Glutamatergic neuron (in vitro differentiated cells): ENCODE measurements at regions not wholly inside any gene's neighbourhood (a gene's known extent, or its start where the extent isn't known, plus 50 kb on each side); places are given as distances from the start of the nearest gene placed in this dataset.

Experiments used
- DNase-seq: peaks from one replicate; pipeline ENCODE4 v3.0.0; 2022
- H3K27ac Mint-ChIP-seq: one replicate; pipeline ENCODE4 v1.8.0; 2020; ENCODE audit warnings: mild to moderate bottlenecking, mixed read lengths, inconsistent platforms; ENCODE audit not compliant: unreplicated experiment
- H3K27me3 Mint-ChIP-seq: one replicate; pipeline ENCODE4 v1.8.0; 2020; ENCODE audit warnings: mild to moderate bottlenecking, moderate library complexity, mixed read lengths, inconsistent platforms; ENCODE audit not compliant: unreplicated experiment
- H3K36me3 Mint-ChIP-seq: one replicate; pipeline ENCODE4 v1.8.0; 2020; ENCODE audit warnings: mild to moderate bottlenecking, mixed read lengths, inconsistent platforms; ENCODE audit not compliant: unreplicated experiment
- H3K4me1 Mint-ChIP-seq: one replicate; pipeline ENCODE4 v1.8.0; 2020; ENCODE audit warnings: mild to moderate bottlenecking, low read depth, mixed read lengths, inconsistent platforms; ENCODE audit not compliant: unreplicated experiment
- H3K4me3 Mint-ChIP-seq: one replicate; pipeline ENCODE4 v1.8.0; 2020; ENCODE audit warnings: mild to moderate bottlenecking, mixed read lengths, inconsistent platforms; ENCODE audit not compliant: unreplicated experiment
- H3K9me3 Mint-ChIP-seq: one replicate; pipeline ENCODE4 v1.8.0; 2020; ENCODE audit warnings: mild to moderate bottlenecking, moderate library complexity, mixed read lengths, inconsistent platforms; ENCODE audit not compliant: unreplicated experiment
- CTCF ChIP-seq: fragments of 200-600 bp; sonication (generic); IDR thresholded peaks from one replicate; pipeline ENCODE4 v1.5.0; 2021; ENCODE audit not compliant: partially characterized antibody, unreplicated experiment

- no peaks in the 10 kb centered on the region for H3K36me3 Mint-ChIP-seq
- DNase-seq: no peak
- H3K4me3 Mint-ChIP-seq: no peak overlapping the region
- no peaks in the 10 kb centered on the region for H3K9me3 Mint-ChIP-seq
- no peak overlapping the region for H3K27ac Mint-ChIP-seq
- H3K4me1 Mint-ChIP-seq: no peaks in the 10 kb centered on the region
- no peak for TF ChIP-seq CTCF
- H3K27me3 Mint-ChIP-seq: no peaks in the 10 kb centered on the region
Measured at GRCh38 chr2:51829477-51829876, 797.5 kb upstream of the NRXN1 start.

- no peak for DNase-seq
- Mint-ChIP-seq H3K9me3 (no peaks in the 10 kb centered on the region), H3K27me3 (no peaks in the 10 kb centered on the region), H3K27ac (no peak overlapping the region), H3K4me1 (no peaks in the 10 kb centered on the region), H3K4me3 (no peak overlapping the region), H3K36me3 (no peaks in the 10 kb centered on the region)
- TF ChIP-seq CTCF: no peak
Measured at GRCh38 chr2:51825823-51826222, 793.9 kb upstream of the NRXN1 start.

- no peak for DNase-seq
- Mint-ChIP-seq H3K4me1 (no peaks in the 10 kb centered on the region), H3K9me3 (no peaks in the 10 kb centered on the region), H3K27me3 (no peaks in the 10 kb centered on the region), H3K4me3 (no peak overlapping the region), H3K27ac (no peak overlapping the region), H3K36me3 (no peaks in the 10 kb centered on the region)
- no peak for TF ChIP-seq CTCF
Measured at GRCh38 chr2:51813247-51813646, 781.3 kb upstream of the NRXN1 start.

- no peaks in the 10 kb centered on the region for H3K36me3 Mint-ChIP-seq
- no peak overlapping the region for H3K4me3 Mint-ChIP-seq
- no peaks in the 10 kb centered on the region for H3K27me3 Mint-ChIP-seq
- H3K4me1 Mint-ChIP-seq: no peaks in the 10 kb centered on the region
- H3K27ac Mint-ChIP-seq: no peak overlapping the region
- DNase-seq: no peak
- TF ChIP-seq CTCF: no peak
- H3K9me3 Mint-ChIP-seq: no peaks in the 10 kb centered on the region
Measured at GRCh38 chr2:51812138-51812866, 780.4 kb upstream of the NRXN1 start.

GRCh38 chr2:51810197-51810596 lies 778.3 kb upstream of the NRXN1 start:
- Mint-ChIP-seq H3K9me3 (no peaks in the 10 kb centered on the region), H3K27me3 (no peaks in the 10 kb centered on the region), H3K27ac (no peak overlapping the region), H3K36me3 (no peaks in the 10 kb centered on the region), H3K4me3 (no peak overlapping the region), H3K4me1 (no peaks in the 10 kb centered on the region)
- TF ChIP-seq CTCF: no peak
- no peak for DNase-seq
